GM21390 (cell line): ENCODE measurements at regions not wholly inside any gene's neighbourhood (a gene's known extent, or its start where the extent isn't known, plus 50 kb on each side); places are given as distances from the start of the nearest gene placed in this dataset.

ENCODE experiments used
- ATAC-seq: cut with Tn5 transposase; IDR thresholded peaks from one replicate; pipeline ENCODE4 v1.9.1; 2021; ENCODE audit not compliant: unreplicated experiment

GRCh38 chr11:134753771-134754520, 341.9 kb upstream of the B3GAT1 start:
- no peak for ATAC-seq

GRCh38 chr11:134752964-134753770, 341.1 kb upstream of the B3GAT1 start:
- ATAC-seq, result no peak

GRCh38 chr11:134752526-134752925, 340.5 kb upstream of the B3GAT1 start:
- ATAC-seq, result no peak

GRCh38 chr11:134751766-134752165, 339.7 kb upstream of the B3GAT1 start:
- no peak for ATAC-seq

- ATAC-seq, result no peak
These were observed 339.1 kb upstream of the B3GAT1 start for GRCh38 chr11:134751031-134751585.

- ATAC-seq, result no peak
These were observed 338.6 kb upstream of the B3GAT1 start for GRCh38 chr11:134750619-134751018.

GRCh38 chr11:134749040-134749839, 337.2 kb upstream of the B3GAT1 start:
- no peak for ATAC-seq

GRCh38 chr11:134746609-134747008, 334.6 kb upstream of the B3GAT1 start:
- no peak for ATAC-seq

- ATAC-seq, result no peak
These were observed 333.4 kb upstream of the B3GAT1 start for GRCh38 chr11:134745456-134745855.

GRCh38 chr11:134743820-134744195, 331.8 kb upstream of the B3GAT1 start:
- no peak for ATAC-seq

- no peak for ATAC-seq
These were observed 331.1 kb upstream of the B3GAT1 start for GRCh38 chr11:134742956-134743819.

GRCh38 chr11:134742224-134742612, 330.2 kb upstream of the B3GAT1 start:
- ATAC-seq, result no peak

GRCh38 chr11:134741453-134742223, 329.6 kb upstream of the B3GAT1 start:
- ATAC-seq, result no peak

- no peak for ATAC-seq
These were observed 328.7 kb upstream of the B3GAT1 start for GRCh38 chr11:134740590-134741261.

- no peak for ATAC-seq
These were observed 327.1 kb upstream of the B3GAT1 start for GRCh38 chr11:134739136-134739535.

- no peak for ATAC-seq
These were observed 326.5 kb upstream of the B3GAT1 start for GRCh38 chr11:134738581-134738980.

GRCh38 chr11:134737563-134738510, 325.8 kb upstream of the B3GAT1 start:
- ATAC-seq, result no peak
